ENCODE measurements at regions not wholly inside any gene's neighbourhood (a gene's known extent, or its start where the extent isn't known, plus 50 kb on each side); places are given as distances from the start of the nearest gene placed in this dataset.

- WGBS (ENCODE audit: insufficient coverage, insufficient read length) = no CpG with 5 or more reads among the region's 3 CpGs
- Histone ChIP-seq H3K4me1 (ENCODE audit: control insufficient read depth, insufficient read depth, low read length) (no peaks in the 10 kb centered on the region), H3K27ac (ENCODE audit: low read length) (no peak overlapping the region), H3K9me3 (ENCODE audit: control insufficient read depth, insufficient read depth, low read length) (no peaks in the 10 kb centered on the region), H3K36me3 (ENCODE audit: control insufficient read depth, insufficient read depth, low read length) (no peaks in the 10 kb centered on the region), H3K27me3 (ENCODE audit: control insufficient read depth, insufficient read depth, low read length) (no peaks in the 10 kb centered on the region), H3K4me3 (ENCODE audit: low read length) (no peak overlapping the region)
- DNase-seq (ENCODE audit: low read depth, low spot score) = no peak
These were observed 1202.3 kb downstream of the NSUN3 start for GRCh38 chr3:95265129-95265528.

GRCh38 chr3:95271395-95271794 is 1208.5 kb downstream of the NSUN3 start:
- H3K9me3 ChIP-seq (ENCODE audit: control insufficient read depth, insufficient read depth, low read length) = no peaks in the 10 kb centered on the region
- no peak for DNase-seq (ENCODE audit: low read depth, low spot score)
- no peak overlapping the region for H3K27ac ChIP-seq (ENCODE audit: low read length)
- WGBS (ENCODE audit: insufficient coverage, insufficient read length) = no CpG with 5 or more reads among the region's 1 CpG
- no peaks in the 10 kb centered on the region for H3K4me1 ChIP-seq (ENCODE audit: control insufficient read depth, insufficient read depth, low read length)
- H3K4me3 ChIP-seq (ENCODE audit: low read length) = no peak overlapping the region
- no peaks in the 10 kb centered on the region for H3K36me3 ChIP-seq (ENCODE audit: control insufficient read depth, insufficient read depth, low read length)
- no peaks in the 10 kb centered on the region for H3K27me3 ChIP-seq (ENCODE audit: control insufficient read depth, insufficient read depth, low read length)

DNA sequence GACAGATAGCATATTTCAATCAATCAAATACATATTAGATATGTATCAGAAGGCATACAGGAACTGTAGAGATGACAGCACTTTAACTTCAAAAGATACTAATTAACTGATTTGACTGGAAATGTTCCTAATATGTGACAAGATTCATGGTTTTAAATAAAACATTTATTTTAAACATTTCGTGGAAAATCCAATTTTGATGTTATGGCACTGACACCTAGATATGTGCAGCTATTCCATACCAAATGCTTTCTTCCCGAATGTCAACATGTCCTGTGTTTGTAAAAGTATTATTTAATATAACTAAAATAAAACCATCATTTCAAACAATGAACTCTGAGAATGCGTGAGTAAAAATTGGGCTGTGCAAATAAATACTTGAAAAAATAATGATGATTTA is 1209.3 kb downstream of the NSUN3 start:
- Histone ChIP-seq H3K36me3 (ENCODE audit: control insufficient read depth, insufficient read depth, low read length) (no peaks in the 10 kb centered on the region), H3K9me3 (ENCODE audit: control insufficient read depth, insufficient read depth, low read length) (no peaks in the 10 kb centered on the region), H3K4me1 (ENCODE audit: control insufficient read depth, insufficient read depth, low read length) (no peaks in the 10 kb centered on the region), H3K27ac (ENCODE audit: low read length) (no peak overlapping the region), H3K4me3 (ENCODE audit: low read length) (no peak overlapping the region), H3K27me3 (ENCODE audit: control insufficient read depth, insufficient read depth, low read length) (no peaks in the 10 kb centered on the region)
- no CpG with 5 or more reads among the region's 3 CpGs for WGBS (ENCODE audit: insufficient coverage, insufficient read length)
- DNase-seq (ENCODE audit: low read depth, low spot score) = no peak

GRCh38 chr3:95272781-95273180 is 1209.9 kb downstream of the NSUN3 start:
- H3K9me3 ChIP-seq (ENCODE audit: control insufficient read depth, insufficient read depth, low read length) = no peaks in the 10 kb centered on the region
- H3K4me3 ChIP-seq (ENCODE audit: low read length) = no peak overlapping the region
- WGBS (ENCODE audit: insufficient coverage, insufficient read length) = no CpG with 5 or more reads among the region's 2 CpGs
- DNase-seq (ENCODE audit: low read depth, low spot score) = no peak
- no peaks in the 10 kb centered on the region for H3K4me1 ChIP-seq (ENCODE audit: control insufficient read depth, insufficient read depth, low read length)
- no peak overlapping the region for H3K27ac ChIP-seq (ENCODE audit: low read length)
- H3K27me3 ChIP-seq (ENCODE audit: control insufficient read depth, insufficient read depth, low read length) = no peaks in the 10 kb centered on the region
- no peaks in the 10 kb centered on the region for H3K36me3 ChIP-seq (ENCODE audit: control insufficient read depth, insufficient read depth, low read length)

GRCh38 chr3:95277613-95278012 is 1214.8 kb downstream of the NSUN3 start:
- DNase-seq (ENCODE audit: low read depth, low spot score) = no peak
- WGBS (ENCODE audit: insufficient coverage, insufficient read length) = no CpG with 5 or more reads among the region's 3 CpGs
- no peak overlapping the region for H3K4me3 ChIP-seq (ENCODE audit: low read length)

GRCh38 chr3:95280711-95281352 is 1218.0 kb downstream of the NSUN3 start:
- H3K27me3 ChIP-seq (ENCODE audit: control insufficient read depth, insufficient read depth, low read length) = no peaks in the 10 kb centered on the region
- H3K4me3 ChIP-seq (ENCODE audit: low read length) = no peak overlapping the region
- no peak overlapping the region for H3K27ac ChIP-seq (ENCODE audit: low read length)
- no peaks in the 10 kb centered on the region for H3K36me3 ChIP-seq (ENCODE audit: control insufficient read depth, insufficient read depth, low read length)
- WGBS (ENCODE audit: insufficient coverage, insufficient read length) = 100% methylated on average over 1 of the region's 3 CpGs
- H3K9me3 ChIP-seq (ENCODE audit: control insufficient read depth, insufficient read depth, low read length) = no peaks in the 10 kb centered on the region; the same call in 1 of the 2 replicates
- no peak for DNase-seq (ENCODE audit: low read depth, low spot score)
- H3K4me1 ChIP-seq (ENCODE audit: control insufficient read depth, insufficient read depth, low read length) = no peaks in the 10 kb centered on the region

More at GRCh38 chr3:95277613-95278012, 1214.8 kb downstream of the NSUN3 start:
- Histone ChIP-seq H3K4me1 (ENCODE audit: control insufficient read depth, insufficient read depth, low read length) (no peaks in the 10 kb centered on the region), H3K36me3 (ENCODE audit: control insufficient read depth, insufficient read depth, low read length) (no peaks in the 10 kb centered on the region), H3K9me3 (ENCODE audit: control insufficient read depth, insufficient read depth, low read length) (no peaks in the 10 kb centered on the region; the same call in 1 of the 2 replicates), H3K27me3 (ENCODE audit: control insufficient read depth, insufficient read depth, low read length) (no peaks in the 10 kb centered on the region), H3K27ac (ENCODE audit: low read length) (no peak overlapping the region)

GRCh38 chr3:95289295-95289694 is 1226.4 kb downstream of the NSUN3 start:
- WGBS (ENCODE audit: insufficient coverage, insufficient read length) = no CpG with 5 or more reads among the region's 2 CpGs
- no peak overlapping the region for H3K4me3 ChIP-seq (ENCODE audit: low read length)
- no peak overlapping the region for H3K27ac ChIP-seq (ENCODE audit: low read length)
- H3K4me1 ChIP-seq (ENCODE audit: control insufficient read depth, insufficient read depth, low read length) = no peaks in the 10 kb centered on the region
- DNase-seq (ENCODE audit: low read depth, low spot score) = no peak
- no peaks in the 10 kb centered on the region for H3K36me3 ChIP-seq (ENCODE audit: control insufficient read depth, insufficient read depth, low read length)
- H3K9me3 ChIP-seq (ENCODE audit: control insufficient read depth, insufficient read depth, low read length) = no peaks in the 10 kb centered on the region
- no peaks in the 10 kb centered on the region for H3K27me3 ChIP-seq (ENCODE audit: control insufficient read depth, insufficient read depth, low read length)

GRCh38 chr3:95297581-95297980 is 1234.7 kb downstream of the NSUN3 start:
- Histone ChIP-seq H3K27me3 (ENCODE audit: control insufficient read depth, insufficient read depth, low read length) (no peaks in the 10 kb centered on the region), H3K4me3 (ENCODE audit: low read length) (no peak overlapping the region), H3K4me1 (ENCODE audit: control insufficient read depth, insufficient read depth, low read length) (no peaks in the 10 kb centered on the region), H3K36me3 (ENCODE audit: control insufficient read depth, insufficient read depth, low read length) (no peaks in the 10 kb centered on the region), H3K27ac (ENCODE audit: low read length) (no peak overlapping the region), H3K9me3 (ENCODE audit: control insufficient read depth, insufficient read depth, low read length) (no peaks in the 10 kb centered on the region)
- WGBS (ENCODE audit: insufficient coverage, insufficient read length) = no CpG with 5 or more reads among the region's 1 CpG
- no peak for DNase-seq (ENCODE audit: low read depth, low spot score)

DNA sequence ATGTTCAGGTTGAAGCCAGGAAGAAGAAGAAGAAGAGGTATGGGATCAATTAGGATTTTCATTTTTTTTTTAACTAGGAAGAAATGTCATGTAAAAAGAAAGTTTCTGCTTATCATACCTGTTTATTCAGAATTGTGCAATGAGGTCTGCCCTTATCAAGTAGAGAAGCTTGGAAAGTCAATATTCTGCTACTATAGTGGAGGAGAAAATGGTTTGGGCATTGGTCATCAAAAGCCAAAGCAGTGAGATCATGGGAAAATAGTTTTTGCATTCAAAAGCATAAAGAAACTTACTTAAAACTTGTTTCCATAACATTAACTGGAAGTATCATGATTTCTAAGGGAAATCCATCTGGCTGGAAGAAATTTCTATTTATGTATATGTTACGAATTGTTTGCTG is 1239.2 kb downstream of the NSUN3 start:
- no peak overlapping the region for H3K4me3 ChIP-seq (ENCODE audit: low read length)
- H3K4me1 ChIP-seq (ENCODE audit: control insufficient read depth, insufficient read depth, low read length) = no peaks in the 10 kb centered on the region
- WGBS (ENCODE audit: insufficient coverage, insufficient read length) = no CpG with 5 or more reads among the region's 1 CpG
- H3K27me3 ChIP-seq (ENCODE audit: control insufficient read depth, insufficient read depth, low read length) = no peaks in the 10 kb centered on the region
- no peaks in the 10 kb centered on the region for H3K9me3 ChIP-seq (ENCODE audit: control insufficient read depth, insufficient read depth, low read length)
- no peak for DNase-seq (ENCODE audit: low read depth, low spot score)
- no peak overlapping the region for H3K27ac ChIP-seq (ENCODE audit: low read length)
- H3K36me3 ChIP-seq (ENCODE audit: control insufficient read depth, insufficient read depth, low read length) = no peaks in the 10 kb centered on the region

DNA sequence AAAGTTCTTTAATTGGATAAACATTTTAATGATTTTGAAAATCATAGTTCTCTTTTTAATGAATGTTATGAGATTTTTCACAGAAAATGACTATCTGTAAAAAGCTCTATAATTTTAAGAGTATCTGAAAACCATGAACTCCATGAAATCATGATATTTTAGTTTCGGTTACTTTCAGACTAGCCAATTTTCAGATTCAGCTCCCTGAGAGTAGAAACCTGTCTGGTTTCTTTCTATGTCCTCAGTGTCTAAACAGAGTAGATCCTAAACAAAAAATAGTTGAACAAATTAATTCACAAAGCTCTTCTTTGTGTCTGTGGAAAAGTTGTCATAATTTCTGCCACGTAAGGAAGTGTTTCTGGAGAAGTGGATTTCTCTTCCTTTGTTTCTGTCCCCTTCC is 1247.7 kb downstream of the NSUN3 start:
- no peak for DNase-seq (ENCODE audit: low read depth, low spot score)
- no peak overlapping the region for H3K4me3 ChIP-seq (ENCODE audit: low read length)
- H3K4me1 ChIP-seq (ENCODE audit: control insufficient read depth, insufficient read depth, low read length) = no peaks in the 10 kb centered on the region
- H3K27ac ChIP-seq (ENCODE audit: low read length) = no peak overlapping the region
- no CpG with 5 or more reads among the region's 2 CpGs for WGBS (ENCODE audit: insufficient coverage, insufficient read length)
- no peaks in the 10 kb centered on the region for H3K36me3 ChIP-seq (ENCODE audit: control insufficient read depth, insufficient read depth, low read length)
- no peaks in the 10 kb centered on the region for H3K27me3 ChIP-seq (ENCODE audit: control insufficient read depth, insufficient read depth, low read length)
- H3K9me3 ChIP-seq (ENCODE audit: control insufficient read depth, insufficient read depth, low read length) = no peaks in the 10 kb centered on the region

- WGBS (ENCODE audit: insufficient coverage, insufficient read length) = no CpG with 5 or more reads among the region's 2 CpGs
- no peak for DNase-seq (ENCODE audit: low read depth, low spot score)
- H3K4me3 ChIP-seq (ENCODE audit: low read length) = no peak overlapping the region
- H3K27ac ChIP-seq (ENCODE audit: low read length) = no peak overlapping the region
- no peaks in the 10 kb centered on the region for H3K4me1 ChIP-seq (ENCODE audit: control insufficient read depth, insufficient read depth, low read length)
- no peaks in the 10 kb centered on the region for H3K27me3 ChIP-seq (ENCODE audit: control insufficient read depth, insufficient read depth, low read length)
- H3K36me3 ChIP-seq (ENCODE audit: control insufficient read depth, insufficient read depth, low read length) = no peaks in the 10 kb centered on the region
- no peaks in the 10 kb centered on the region for H3K9me3 ChIP-seq (ENCODE audit: control insufficient read depth, insufficient read depth, low read length)
These were observed 1248.4 kb downstream of the NSUN3 start for GRCh38 chr3:95311272-95311671.

Data from iPS DF 6.9 (cell line).